ELR (cell line): ENCODE measurements at regions not wholly inside any gene's neighbourhood (a gene's known extent, or its start where the extent isn't known, plus 50 kb on each side); places are given as distances from the start of the nearest gene placed in this dataset.
"Not testable (repeated sequence)": the region's sequence is repeated elsewhere in the genome, so short reads cannot be mapped to it uniquely, and the experiment has no call there.

Experiments used
- DNase-seq: peaks from one replicate; pipeline ENCODE4 v3.0.0-alpha.2; 2015; ENCODE audit warnings: low read depth

DNA sequence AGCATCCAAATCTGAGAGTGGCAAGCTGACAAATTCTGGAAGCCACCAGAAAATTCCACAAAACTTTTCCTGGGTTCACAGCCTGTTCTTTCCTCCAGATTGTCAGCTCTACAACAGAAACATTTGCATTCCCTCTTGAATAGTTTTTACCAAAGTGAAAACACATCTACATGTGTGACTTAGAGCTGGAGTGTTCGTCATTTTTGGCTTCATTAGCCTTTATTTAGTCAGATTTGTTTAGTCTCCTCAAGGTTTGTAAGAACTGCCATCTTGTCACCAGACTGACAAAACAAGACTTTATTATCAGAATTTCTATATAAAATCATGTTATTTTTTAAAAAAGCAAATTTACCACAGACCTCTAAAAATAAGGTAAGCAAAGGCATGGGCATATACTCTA lies 347.3 kb downstream of the TRIM36 start:
- DNase-seq, result no peak

DNA sequence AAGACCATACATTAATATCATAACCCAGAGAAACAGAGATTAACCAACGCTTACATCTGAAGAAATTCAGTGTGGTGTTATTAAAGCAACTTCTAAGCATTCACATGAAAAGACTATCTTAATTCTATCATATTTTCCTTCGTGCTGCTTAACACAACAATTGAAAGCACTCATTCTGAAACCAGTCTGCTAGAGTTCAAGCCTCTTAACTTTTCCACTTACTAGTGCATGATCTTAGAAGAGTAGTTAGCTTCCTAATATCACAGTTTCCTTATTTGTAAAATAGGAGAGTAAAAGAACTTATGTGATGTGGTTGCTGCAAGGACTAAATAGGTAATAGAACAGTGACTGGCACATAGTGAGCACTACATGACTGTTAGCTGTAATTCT lies 379.3 kb downstream of the TRIM36 start:
- no peak for DNase-seq

DNA sequence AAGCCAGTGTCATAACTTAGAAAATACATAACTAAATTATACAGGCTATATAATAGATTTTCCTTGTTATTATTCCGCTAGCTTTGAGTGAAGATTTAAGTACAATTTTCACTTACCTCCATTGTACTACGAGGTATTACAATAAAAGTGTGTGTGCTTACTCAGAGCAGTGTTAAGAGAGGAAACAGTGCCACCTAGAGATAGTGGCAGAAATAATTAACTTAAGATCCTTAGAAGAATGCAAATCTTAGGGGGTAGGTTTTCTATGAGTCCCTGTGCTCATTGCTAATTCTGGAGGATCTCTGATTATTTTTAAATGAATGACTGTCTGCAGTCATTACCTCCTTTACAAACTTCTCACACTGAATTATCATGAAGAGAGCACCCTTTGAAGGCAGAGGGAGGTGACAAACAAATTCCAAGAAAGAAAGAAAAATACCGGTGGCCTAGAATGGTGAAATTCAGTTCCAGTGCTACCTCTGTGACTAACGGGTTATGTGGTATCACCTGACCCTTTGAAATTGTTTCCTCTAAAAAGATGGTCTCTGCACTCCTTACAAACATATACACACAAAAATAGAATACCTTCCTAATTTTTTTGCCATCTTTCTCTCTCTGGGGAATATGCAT lies 379.8 kb downstream of the TRIM36 start:
- peak; percentile 61 for DNase-seq

DNA sequence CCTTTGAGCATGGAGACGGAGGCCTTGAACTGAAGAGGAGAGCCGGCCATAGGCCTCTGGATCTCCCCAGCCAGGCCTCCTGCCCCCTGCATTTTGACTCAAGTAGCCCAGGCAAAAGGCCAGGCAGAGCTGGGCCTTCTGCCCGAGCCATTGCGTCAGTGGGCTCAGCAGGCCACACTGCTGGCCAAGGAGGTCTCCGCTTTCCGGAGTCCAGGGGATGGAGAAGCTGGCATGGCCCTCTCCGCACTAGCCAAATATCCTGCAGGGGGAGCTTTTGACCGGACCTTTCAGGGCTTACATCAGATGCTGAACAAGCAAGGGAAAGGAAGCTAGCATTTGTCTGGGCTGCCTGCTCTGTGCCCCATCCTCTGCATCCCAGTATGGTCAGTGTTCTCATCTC lies 386.8 kb downstream of the TRIM36 start:
- DNase-seq, result no peak

DNA sequence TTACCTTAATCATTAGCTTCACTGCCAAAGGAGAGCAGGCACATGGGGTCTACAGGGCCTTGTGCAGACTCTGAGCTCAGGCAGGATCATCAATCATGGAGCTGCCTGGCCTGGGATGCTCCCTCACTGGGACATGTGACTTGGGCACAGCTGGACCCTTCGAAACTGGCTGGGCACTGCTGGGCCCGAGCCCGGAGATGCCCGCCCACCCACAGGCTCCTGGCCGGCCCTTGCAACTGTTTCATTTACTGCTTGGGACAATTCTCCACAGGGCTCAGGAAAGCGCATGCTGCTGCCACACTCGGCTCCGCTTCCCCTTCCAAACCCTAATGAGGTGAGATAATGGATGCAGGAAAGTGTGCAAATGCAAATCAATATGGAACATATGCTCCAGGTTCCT lies 387.5 kb downstream of the TRIM36 start:
- DNase-seq, result no peak

DNA sequence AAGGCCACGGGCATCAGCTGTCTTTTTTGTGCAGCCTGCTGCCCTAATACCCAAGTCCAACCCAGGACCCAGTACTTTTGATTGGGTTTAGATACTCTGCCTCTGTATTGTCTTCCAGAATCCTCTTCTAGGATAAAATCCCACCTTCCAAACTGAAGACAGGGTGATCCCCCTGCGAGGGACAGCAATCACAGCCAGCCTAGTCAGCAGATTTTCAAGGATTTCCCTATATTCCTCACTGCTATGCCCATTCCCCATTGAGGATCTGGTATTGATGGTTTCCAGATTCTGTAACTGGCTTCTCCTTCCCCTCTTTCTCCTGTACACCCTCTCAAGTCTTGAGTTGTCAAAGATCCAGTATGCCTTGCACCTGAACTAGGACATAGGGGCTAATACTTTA lies 389.4 kb downstream of the TRIM36 start:
- DNase-seq, result no peak

DNA sequence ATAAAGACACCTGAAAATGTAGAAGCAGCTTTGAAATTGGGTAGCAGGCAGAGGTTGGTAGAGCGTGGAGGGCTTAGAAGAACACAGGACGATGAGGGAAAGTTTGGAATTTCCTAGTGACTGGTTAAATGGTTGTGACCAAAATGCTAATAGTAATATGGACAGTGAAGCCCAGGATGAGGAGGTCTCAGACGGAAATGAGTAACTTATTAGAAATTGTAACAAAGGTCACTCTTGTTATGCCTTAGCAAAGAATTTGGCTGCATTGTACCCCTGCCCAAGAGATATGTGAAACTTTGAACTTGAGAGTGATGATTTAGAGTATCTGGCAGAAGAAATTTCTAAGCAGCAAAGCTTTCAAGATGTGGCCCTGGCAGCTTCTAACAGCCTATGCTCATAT lies 382.5 kb downstream of the KCNN2 start:
- peak; percentile 73 for DNase-seq

DNA sequence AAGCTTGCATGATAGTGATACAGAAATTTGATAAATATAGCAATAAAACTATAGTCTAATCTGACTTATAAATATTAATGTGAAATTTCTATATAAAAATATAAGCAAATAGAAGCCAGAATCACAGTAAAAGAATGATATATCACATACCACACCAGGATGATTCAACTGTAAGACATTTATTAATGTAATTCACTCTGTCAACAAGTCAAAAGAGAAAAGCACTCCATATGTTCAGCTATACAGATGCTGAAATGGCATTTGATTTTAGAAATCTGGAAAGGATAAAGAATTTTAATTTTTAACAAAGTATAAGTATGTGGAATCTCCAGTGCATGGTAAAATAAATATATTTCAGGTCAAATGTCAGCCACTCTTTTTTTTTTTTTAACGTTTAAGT lies 372.4 kb downstream of the KCNN2 start:
- DNase-seq, result peak; percentile 22

DNA sequence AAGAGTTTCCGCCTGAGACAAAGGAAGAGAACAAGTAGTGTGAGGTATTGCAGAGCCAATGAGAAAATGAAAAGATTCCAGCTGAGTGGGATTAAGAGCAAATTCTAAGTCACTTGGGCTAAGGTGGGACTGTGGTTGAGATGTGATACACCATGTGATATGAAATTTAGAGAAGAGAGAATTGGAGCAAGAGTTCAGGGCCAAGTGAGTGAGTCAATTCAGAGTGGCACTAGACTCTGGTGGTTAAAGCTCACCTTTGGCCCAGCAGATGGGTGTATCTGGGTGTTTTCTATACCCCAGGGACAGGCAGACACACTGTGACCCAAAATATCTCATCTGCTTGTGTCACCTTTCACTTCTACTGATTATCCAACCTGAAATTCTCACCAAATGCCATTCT lies 368.1 kb downstream of the KCNN2 start:
- no peak for DNase-seq

DNA sequence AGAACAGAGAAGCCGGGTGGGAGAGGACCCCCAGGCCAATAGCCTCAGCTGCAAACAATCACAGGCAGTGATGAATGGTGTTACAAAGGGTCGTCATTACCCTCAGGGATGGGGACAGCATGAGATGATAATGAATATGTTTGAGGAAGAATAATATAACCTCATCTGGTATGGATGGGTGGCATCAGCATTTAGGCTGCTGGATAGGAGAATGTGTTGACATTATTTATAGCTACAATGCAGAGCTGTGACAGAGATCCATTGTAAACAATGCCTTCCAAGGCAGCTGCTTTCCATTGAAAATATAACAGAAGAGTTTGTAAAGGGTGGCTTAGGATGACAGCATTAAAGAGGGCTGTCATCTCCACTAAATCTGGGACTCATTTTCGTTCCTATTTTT lies 365.5 kb downstream of the KCNN2 start:
- no peak for DNase-seq

DNA sequence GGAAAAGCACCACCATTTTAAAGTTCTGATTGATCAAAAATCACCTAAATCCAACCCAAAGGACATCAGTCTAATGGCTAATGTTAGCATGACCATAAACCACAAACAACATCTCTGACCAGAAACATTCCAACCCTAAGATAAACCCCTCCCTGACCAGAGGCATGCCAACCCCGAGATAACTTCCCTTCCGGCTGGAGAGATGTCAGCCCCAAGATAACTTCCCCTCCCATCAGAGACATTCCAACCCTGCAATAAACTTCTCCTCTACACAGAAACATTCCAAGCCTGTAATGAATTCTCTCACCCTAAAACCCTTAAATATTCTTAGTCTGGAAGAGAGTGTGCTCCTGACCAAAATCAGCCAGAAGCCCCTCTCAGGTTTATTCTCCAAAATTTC lies 364.3 kb downstream of the KCNN2 start:
- peak; percentile 12 for DNase-seq

DNA sequence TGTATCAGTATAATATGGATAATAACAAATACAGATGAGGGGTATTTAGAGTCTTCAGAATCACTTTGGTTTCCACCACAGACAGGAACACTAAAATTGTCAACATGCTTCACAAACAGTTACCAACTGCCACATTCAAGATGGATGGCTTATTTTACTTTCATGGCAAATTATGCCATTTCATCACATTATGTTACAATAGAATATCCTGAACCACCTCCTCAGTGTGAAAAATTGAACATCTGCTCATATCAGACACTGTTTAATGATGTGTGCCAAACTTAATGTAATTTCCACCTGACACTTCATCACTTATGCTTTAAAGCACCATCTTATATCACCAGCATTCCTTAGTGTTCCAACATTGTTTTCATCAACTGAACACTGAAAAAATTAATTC lies 357.4 kb downstream of the KCNN2 start:
- no peak for DNase-seq

DNA sequence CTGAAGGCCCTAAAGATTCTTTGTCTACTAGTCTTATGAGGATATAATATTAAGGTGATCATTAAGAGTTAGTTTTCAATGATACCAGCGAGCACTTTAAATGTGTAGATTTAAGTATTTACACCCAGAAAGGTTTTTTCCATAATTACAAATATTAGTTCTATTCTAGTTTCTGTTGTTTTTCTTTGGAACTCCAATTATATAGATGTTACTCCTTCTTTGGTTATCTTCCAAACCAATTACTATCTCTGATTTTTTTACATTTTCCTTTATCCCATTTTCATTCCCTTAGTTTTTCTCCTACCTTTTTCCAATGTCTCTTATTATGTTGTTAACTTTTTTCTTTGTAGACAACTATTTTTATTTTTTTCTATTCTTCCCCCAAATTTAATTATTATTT lies 355.1 kb downstream of the KCNN2 start:
- no peak for DNase-seq

DNA sequence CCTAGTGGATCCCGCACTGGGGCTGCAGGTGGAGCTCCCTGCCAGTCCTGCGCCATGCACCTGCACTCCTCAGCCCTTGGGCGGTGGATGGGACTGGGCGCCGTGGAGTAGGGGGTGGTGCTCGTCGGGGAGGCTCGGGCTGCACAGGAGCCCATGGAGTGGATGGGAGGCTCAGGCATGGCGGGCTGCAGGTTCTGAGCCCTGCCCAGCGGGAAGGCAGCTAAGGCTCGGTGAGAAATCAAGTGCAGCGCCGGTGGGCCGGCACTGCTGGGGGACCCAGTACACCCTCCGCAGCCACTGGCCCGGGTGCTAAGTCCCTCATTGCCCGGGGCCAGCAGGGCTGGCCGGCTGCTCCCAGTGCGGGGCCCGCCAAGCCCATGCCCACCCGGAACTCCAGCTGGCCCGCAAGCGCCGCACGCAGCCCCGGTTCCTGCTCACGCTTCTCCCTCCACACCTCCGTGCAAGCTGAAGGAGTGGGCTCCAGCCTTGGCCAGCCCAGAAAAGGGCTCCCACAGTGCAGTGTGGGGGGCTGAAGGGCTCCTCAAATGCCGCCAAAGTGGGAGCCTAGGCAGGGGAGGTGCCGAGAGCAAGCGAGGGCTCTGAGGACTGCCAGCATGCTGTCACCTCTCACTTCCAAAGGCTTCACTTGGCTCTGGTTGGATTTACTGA lies 342.5 kb downstream of the KCNN2 start:
- not testable (repeated sequence) for DNase-seq

DNA sequence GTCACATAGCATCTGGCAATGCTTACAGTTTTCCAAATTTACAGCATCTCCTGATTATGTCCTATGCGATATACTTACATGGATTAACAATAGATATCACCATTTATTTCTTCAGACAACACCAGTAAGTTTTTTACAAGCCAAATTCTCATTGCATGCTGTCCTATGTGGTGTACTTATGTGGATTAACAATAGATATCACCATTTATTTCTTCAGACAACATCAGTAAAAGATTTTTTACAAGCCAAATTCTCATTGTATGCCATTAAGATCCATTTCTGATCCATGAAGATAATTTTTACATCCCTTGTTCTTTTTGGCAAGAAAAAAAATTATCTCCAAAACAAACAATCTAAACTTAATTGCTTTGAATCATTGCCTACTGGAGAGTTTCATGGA lies 340.9 kb downstream of the KCNN2 start:
- no peak for DNase-seq

DNA sequence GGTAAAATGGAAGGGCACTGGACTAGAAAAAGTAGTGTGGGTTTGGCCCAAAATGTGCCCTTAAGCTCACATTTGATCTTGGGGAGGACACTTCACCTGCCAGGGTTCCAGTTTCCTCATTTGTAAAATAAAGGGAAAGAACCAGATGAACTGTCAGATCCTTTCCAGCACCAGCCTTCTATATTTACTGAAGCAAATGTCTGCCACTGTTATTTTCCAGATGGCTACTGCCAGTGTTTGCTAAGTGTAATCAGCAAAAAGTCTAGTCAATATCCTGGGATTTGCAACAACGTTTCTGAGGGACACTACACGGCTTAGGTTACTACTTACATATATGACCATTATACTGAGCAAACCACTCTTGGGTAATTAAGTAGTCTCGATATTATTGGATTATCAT lies 340.3 kb downstream of the KCNN2 start:
- DNase-seq, result no peak

DNA sequence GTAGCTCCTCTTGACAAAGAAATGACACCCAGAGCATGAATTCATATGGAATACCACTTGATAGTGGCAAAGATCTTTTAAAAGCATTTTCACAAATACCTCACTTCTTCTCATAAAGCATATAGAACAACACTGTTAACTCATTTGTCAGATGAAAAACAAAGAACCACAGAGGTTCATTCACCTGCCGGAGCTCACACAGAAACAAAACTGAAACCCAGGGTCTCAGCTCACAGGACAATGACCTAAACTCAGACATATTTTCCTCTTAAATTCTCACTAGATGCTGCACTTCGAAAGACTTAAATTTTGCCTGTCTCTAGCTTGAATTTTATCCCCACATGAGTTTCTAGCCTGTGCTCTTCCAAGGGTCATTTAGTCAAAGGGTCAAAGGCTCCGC lies 339.0 kb downstream of the KCNN2 start:
- DNase-seq, result no peak

DNA sequence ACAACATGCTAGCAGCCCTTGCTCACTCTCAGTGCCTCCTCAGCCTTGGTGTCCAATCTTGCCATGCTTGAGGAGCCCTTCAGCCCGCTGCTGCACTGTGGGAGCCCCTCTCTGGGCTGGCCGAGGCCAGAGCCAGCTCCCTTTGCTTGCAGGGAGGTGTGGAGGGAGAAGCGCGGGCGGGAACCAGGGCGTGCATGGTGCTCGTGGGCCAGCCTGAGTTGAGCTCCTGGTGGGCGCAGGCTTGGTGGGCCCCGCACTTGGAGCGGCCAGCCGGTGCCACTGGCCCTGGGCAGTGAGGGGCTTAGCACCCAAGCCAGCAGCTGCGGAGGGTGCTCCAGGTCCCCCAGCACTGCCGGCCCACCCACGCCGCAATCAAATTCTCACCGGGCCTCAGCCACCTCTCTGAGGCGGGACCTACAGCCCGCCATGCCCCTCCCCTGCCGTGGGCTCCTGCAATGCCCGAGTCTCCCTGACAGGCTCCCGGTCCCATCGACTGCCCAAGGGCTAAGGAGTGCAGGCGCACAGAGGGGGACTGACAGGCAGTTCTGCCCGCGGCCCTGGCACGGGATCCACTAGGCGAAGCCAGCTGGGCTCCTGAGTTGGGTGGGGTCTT lies 333.5 kb downstream of the KCNN2 start:
- DNase-seq, result no peak

DNA sequence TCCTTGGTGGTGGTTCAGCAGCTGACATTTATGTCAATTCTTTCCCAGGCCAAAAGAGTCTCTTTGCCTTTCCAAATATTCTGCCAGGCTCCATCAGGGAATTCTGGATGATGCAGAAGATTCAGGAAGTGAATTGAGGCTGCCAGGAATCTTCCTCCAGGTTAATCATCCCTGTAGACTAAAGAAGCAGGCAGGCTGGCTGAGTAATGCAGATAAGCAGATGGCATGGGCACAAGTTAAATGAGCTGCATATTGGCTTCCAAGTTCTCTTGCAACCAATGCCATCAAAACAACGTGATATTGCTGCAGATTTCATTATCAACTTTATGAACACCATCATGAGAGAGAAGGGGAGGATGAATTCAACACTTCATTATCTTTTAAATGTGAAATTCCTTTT lies 324.5 kb downstream of the KCNN2 start:
- DNase-seq, result no peak

DNA sequence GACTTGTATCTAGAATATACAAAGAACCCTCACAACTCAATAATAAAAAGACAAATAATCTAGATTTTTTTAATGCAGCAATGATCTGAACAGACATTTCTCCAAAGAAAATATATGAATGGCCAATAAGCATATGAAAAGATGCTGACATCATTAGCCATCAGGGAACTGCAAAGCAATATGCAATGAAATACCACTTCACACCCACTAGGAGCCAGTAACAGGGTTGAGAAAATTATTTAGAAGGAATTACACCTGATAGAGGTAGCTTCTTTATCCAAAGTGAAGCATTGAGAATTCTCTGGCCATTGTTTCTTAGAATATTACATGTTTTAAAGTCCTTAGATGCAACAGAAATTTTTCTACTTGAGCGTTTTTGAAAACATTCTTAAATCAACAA lies 316.9 kb downstream of the KCNN2 start:
- no peak for DNase-seq

DNA sequence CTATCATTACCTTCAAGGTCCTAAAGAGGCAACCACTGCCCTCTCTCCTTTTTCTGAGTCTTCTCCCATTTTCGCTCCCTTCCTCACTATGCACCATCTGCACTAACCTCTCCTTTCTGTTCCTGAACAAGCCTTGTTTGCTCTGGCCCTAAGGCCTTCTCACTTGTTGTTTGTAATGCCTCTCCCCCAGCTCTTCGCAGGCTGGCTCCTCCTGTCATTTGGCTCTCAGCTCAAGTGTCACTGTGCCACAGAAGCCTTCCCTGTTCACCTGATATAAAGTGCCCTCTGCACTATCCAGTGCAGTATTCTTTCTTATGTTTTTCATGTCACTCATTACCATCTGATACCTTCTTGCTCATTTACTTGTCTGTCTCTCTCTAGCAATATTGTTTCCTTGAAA lies 303.7 kb downstream of the KCNN2 start:
- no peak for DNase-seq

DNA sequence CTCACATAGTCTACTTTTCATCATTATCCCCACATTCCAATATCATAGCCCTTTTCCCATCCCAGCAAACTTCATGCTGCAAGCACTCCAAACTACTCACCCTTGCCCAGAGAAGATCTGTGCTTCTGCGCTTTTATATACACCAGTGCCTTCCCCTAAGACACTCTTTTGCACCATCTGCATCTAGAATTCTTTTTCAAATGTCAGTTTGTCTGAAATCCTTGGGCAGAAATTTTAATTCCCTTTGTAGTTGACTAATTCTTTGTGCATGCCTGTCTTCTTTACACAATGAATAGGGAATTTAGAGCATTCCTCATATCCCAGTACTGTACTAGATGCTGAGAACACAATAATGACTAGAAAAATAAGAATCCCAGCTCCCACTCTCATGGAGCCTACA lies 298.9 kb downstream of the KCNN2 start:
- DNase-seq, result peak; percentile 3

DNA sequence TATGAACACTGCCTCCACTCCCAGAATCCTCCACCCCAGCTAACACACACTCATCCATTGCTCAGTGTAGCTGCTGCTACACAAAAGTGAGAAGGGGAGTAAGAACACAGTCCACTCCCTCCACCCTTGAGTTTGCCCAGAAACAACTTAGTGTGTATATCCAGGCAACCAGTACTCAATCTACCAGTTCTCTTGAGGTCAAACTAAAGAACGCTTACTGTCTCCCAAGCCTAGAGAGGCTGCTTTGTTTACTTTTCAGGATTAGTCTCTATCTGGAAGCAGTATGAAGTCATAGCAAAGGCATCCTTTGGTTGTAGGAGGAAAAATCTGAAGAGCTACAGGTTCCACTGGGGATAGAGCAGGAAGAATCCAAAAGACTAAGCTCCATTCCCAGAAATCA lies 296.3 kb downstream of the KCNN2 start:
- DNase-seq, result peak; percentile 65
